Sigmoid colon (tissue), 6 donors: ENCODE measurements at regions not wholly inside any gene's neighbourhood (a gene's known extent, or its start where the extent isn't known, plus 50 kb on each side); places are given as distances from the start of the nearest gene placed in this dataset.

ENCODE experiments used
- DNase-seq: peaks from one replicate; pipeline ENCODE4 v3.0.0-alpha.2; 2019
- H3K27ac ChIP-seq, 4 donors: fragments of 200-600 bp; sonication (generic); one replicate each; pipeline ENCODE4 v1.5.1; 2016 to 2019; ENCODE audit warnings: mild to moderate bottlenecking in 1 of 4
- H3K27me3 ChIP-seq, 3 donors: fragments of 200-600 bp; sonication (generic); one replicate each; pipeline ENCODE4 v1.5.1; 2019; ENCODE audit warnings: mild to moderate bottlenecking in 1 of 3
- H3K36me3 ChIP-seq, 4 donors: fragments of 200-600 bp; sonication (generic); one replicate each; pipeline ENCODE4 v1.5.1; 2016 to 2019
- H3K4me1 ChIP-seq, 4 donors: fragments of 200-600 bp; sonication (generic); one replicate each; pipeline ENCODE4 v1.5.1; 2017 to 2019
- H3K4me3 ChIP-seq, 4 donors: fragments of 200-600 bp; sonication (generic); one replicate each; pipeline ENCODE4 v1.5.1; 2017 to 2019; ENCODE audit warnings: mild to moderate bottlenecking in 2 of 4, moderate library complexity in 1 of 4
- H3K9me3 ChIP-seq, 4 donors: fragments of 200-600 bp in 3 of 4; sonication (generic) in 3 of 4; one replicate each; pipeline versions ENCODE4 v1.5.1 to v1.6.1; 2013 to 2019
- EP300 ChIP-seq, 4 donors: sonication (generic); formaldehyde crosslinking; IDR thresholded peaks; one replicate each; pipeline ENCODE4 v1.6.1; 2017; ENCODE audit warnings: antibody characterized with exemption in 4 of 4
- POLR2A ChIP-seq, 2 donors: fragments of 450-650 bp; IDR thresholded peaks; one replicate each; pipeline ENCODE4 v1.6.1; 2016; ENCODE audit warnings: antibody characterized with exemption in 2 of 2, mild to moderate bottlenecking in 2 of 2, moderate library complexity in 2 of 2
- POLR2AphosphoS5 ChIP-seq, 4 donors: sonication (generic); formaldehyde crosslinking; IDR thresholded peaks; one replicate each; pipeline ENCODE4 v1.6.1; 2017; ENCODE audit warnings: antibody characterized with exemption in 4 of 4
- WGBS, 2 donors: extraction: QIAGEN DNeasy Blood & Tissue Kit; methylation state at CpG; one replicate each; pipeline ENCODE4 v1.1.7; 2013; 5-methylcytosine and 5-hydroxymethylcytosine counted together
- intact Hi-C: fragments of 100-400 bp; cut with DNase I; formaldehyde crosslinking; loops from one replicate; pipeline ENCODE4 v1.15.1; 2023
- TF ChIP-seq, protein P1 (sequence below), 4 experiments: fragments of 450-650 bp in 3 of 4; fragments of 200-600 bp in 1 of 4; IDR thresholded peaks; one replicate each; pipeline ENCODE4 v1.5.1; 2016 to 2019; ENCODE audit warnings: antibody characterized with exemption in 4 of 4, mild to moderate bottlenecking in 3 of 4, moderate library complexity in 2 of 4
- donor health status: healthy with polysubstance abuse.
- donor health status: healthy.

- TF ChIP-seq POLR2AphosphoS5 (IDR thresholded peaks at IDR 0.05) (no peak), EP300 (IDR thresholded peaks at IDR 0.05) (no peak), POLR2A (IDR thresholded peaks at IDR 0.05) (no peak)
- TF ChIP-seq, protein P1, sequence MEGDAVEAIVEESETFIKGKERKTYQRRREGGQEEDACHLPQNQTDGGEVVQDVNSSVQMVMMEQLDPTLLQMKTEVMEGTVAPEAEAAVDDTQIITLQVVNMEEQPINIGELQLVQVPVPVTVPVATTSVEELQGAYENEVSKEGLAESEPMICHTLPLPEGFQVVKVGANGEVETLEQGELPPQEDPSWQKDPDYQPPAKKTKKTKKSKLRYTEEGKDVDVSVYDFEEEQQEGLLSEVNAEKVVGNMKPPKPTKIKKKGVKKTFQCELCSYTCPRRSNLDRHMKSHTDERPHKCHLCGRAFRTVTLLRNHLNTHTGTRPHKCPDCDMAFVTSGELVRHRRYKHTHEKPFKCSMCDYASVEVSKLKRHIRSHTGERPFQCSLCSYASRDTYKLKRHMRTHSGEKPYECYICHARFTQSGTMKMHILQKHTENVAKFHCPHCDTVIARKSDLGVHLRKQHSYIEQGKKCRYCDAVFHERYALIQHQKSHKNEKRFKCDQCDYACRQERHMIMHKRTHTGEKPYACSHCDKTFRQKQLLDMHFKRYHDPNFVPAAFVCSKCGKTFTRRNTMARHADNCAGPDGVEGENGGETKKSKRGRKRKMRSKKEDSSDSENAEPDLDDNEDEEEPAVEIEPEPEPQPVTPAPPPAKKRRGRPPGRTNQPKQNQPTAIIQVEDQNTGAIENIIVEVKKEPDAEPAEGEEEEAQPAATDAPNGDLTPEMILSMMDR (IDR thresholded peaks at IDR 0.05) = no peak
- no peaks in the 10 kb centered on the region for H3K9me3 ChIP-seq
- 76 to 77% methylated on average over 9 of the region's 9 CpGs for WGBS, 2 donors
- H3K27ac ChIP-seq = no peak overlapping the region
- no peaks in the 10 kb centered on the region for H3K27me3 ChIP-seq
- H3K4me3 ChIP-seq = no peak overlapping the region
- intact Hi-C loops = no loop called here
- DNase-seq = no peak
- H3K36me3 ChIP-seq = no peaks in the 10 kb centered on the region
- no peaks in the 10 kb centered on the region for H3K4me1 ChIP-seq
Observed at GRCh38 chr2:221767106-221768012, 195.3 kb upstream of the EPHA4 start.

- DNase-seq = no peak
- TF ChIP-seq EP300 (IDR thresholded peaks at IDR 0.05) = no peak
- TF ChIP-seq, protein P1 (IDR thresholded peaks at IDR 0.05) = no peak
- TF ChIP-seq POLR2A (IDR thresholded peaks at IDR 0.05) = no peak
- TF ChIP-seq POLR2AphosphoS5 (IDR thresholded peaks at IDR 0.05) = no peak
- Histone ChIP-seq H3K4me1 (no peaks in the 10 kb centered on the region), H3K27ac (no peak overlapping the region), H3K27me3 (no peaks in the 10 kb centered on the region), H3K4me3 (no peak overlapping the region), H3K36me3 (no peaks in the 10 kb centered on the region), H3K9me3 (no peaks in the 10 kb centered on the region)
- 70 to 83% methylated on average over 1 of the region's 1 CpG for WGBS, 2 donors
- intact Hi-C loops = no loop called here
Observed at GRCh38 chr2:221762496-221762895, 190.4 kb upstream of the EPHA4 start.

DNA sequence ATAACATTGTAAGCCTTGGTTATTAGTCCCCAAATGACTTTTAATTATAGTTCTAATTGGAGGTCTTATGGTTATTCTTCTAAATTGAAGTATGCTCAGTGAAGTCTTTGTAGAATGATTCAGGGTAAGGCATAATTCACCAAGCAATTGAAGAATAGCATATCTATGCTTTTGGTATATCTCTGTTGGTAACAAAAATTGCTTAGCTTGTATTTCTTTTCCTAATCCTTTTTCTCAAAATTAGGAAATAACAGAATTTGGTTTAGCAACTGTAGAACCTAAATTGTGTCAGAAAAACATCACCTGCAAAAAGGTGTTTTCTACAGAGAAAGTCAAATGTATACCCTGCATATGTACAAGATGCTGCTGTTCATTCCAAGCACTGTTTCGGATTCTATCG, 189.2 kb upstream of the EPHA4 start:
- no peaks in the 10 kb centered on the region for H3K4me1 ChIP-seq
- H3K4me3 ChIP-seq = no peak overlapping the region
- intact Hi-C loops = no loop called here
- no peak overlapping the region for H3K27ac ChIP-seq
- no peaks in the 10 kb centered on the region for H3K27me3 ChIP-seq
- no peak for DNase-seq
- WGBS, 2 donors = 96 to 99% methylated on average over 2 of the region's 2 CpGs
- no peaks in the 10 kb centered on the region for H3K9me3 ChIP-seq
- TF ChIP-seq POLR2A (IDR thresholded peaks at IDR 0.05) (no peak), EP300 (IDR thresholded peaks at IDR 0.05) (no peak)
- H3K36me3 ChIP-seq = no peaks in the 10 kb centered on the region

DNA sequence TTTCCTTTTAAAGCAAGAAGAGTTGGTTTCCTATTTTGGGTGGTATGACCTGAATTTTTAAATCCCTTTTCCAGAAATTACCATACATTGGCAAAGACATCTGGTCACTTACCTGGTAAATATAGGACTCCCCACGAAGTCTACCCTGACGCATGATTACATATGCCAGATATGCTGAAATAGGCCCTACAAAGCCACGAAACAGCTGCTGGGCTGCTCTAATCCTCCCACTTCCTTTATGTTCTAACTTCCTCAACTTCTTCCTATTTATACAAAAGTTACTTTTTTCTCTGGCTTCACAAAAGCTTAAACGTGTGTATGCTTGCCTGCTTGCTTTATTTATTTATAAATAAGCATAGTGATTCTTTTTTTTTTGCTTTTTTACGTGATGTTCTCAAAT, 186.0 kb upstream of the EPHA4 start:
- Histone ChIP-seq H3K27me3 (no peaks in the 10 kb centered on the region), H3K9me3 (no peaks in the 10 kb centered on the region), H3K4me1 (no peaks in the 10 kb centered on the region), H3K4me3 (no peak overlapping the region), H3K27ac (no peak overlapping the region), H3K36me3 (no peaks in the 10 kb centered on the region)
- intact Hi-C loops = no loop called here
- no peak for DNase-seq
- TF ChIP-seq, protein P1 (IDR thresholded peaks at IDR 0.05) = no peak
- TF ChIP-seq POLR2A (IDR thresholded peaks at IDR 0.05) = no peak
- TF ChIP-seq EP300 (IDR thresholded peaks at IDR 0.05) = no peak
- TF ChIP-seq POLR2AphosphoS5 (IDR thresholded peaks at IDR 0.05) = no peak
- 33 to 61% methylated on average over 5 of the region's 5 CpGs for WGBS, 2 donors

- TF ChIP-seq, protein P1 (IDR thresholded peaks at IDR 0.05) = no peak
- Histone ChIP-seq H3K4me1 (peaks cover 0 to 13% (median 5%) of the 10 kb centered on the region in 4 donors), H3K4me3 (no peak overlapping the region), H3K36me3 (no peaks in the 10 kb centered on the region), H3K9me3 (no peaks in the 10 kb centered on the region), H3K27me3 (no peaks in the 10 kb centered on the region), H3K27ac (no peak overlapping the region)
- DNase-seq = no peak
- WGBS, 2 donors = 96% methylated on average over 2 of the region's 2 CpGs
- intact Hi-C loops = loop anchor here (5.0 kb wide), 1 partner anchor 189 kb away; no protein-coding TSS in a partner anchor
Observed at GRCh38 chr2:221753401-221753800, 181.3 kb upstream of the EPHA4 start.
